Progenitor cell of endocrine pancreas (in vitro differentiated cells): ENCODE measurements at regions not wholly inside any gene's neighbourhood (a gene's known extent, or its start where the extent isn't known, plus 50 kb on each side); places are given as distances from the start of the nearest gene placed in this dataset.

ENCODE experiments used
- DNase-seq: peaks from one replicate; pipeline ENCODE4 v3.0.0; 2021; ENCODE audit warnings: low spot score; ENCODE audit not compliant: unreplicated experiment
- H3K27ac Mint-ChIP-seq: 2 replicates; pipeline ENCODE4 v1.8.0; 2021; ENCODE audit warnings: mild to moderate bottlenecking, moderate library complexity, mixed read lengths
- H3K27me3 Mint-ChIP-seq: 2 replicates; pipeline ENCODE4 v1.8.0; 2021; ENCODE audit warnings: mixed read lengths
- H3K36me3 Mint-ChIP-seq: 2 replicates; pipeline ENCODE4 v1.8.0; 2022; ENCODE audit warnings: mixed read lengths; ENCODE audit not compliant: insufficient read depth
- H3K4me1 Mint-ChIP-seq: 2 replicates; pipeline ENCODE4 v1.8.0; 2021; ENCODE audit warnings: low read depth, mixed read lengths
- H3K4me3 Mint-ChIP-seq: 2 replicates; pipeline ENCODE4 v1.8.0; 2021; ENCODE audit warnings: low read depth, mild to moderate bottlenecking, moderate library complexity, mixed read lengths
- H3K9me3 Mint-ChIP-seq: 2 replicates; pipeline ENCODE4 v1.8.0; 2021; ENCODE audit warnings: low read depth, mixed read lengths
- TF ChIP-seq, protein P1 (sequence below): fragments of 200-600 bp; sonication (generic); IDR thresholded peaks from one replicate; pipeline ENCODE4 v1.5.0; 2021; ENCODE audit warnings: antibody characterized with exemption, mild to moderate bottlenecking; ENCODE audit not compliant: unreplicated experiment

DNA sequence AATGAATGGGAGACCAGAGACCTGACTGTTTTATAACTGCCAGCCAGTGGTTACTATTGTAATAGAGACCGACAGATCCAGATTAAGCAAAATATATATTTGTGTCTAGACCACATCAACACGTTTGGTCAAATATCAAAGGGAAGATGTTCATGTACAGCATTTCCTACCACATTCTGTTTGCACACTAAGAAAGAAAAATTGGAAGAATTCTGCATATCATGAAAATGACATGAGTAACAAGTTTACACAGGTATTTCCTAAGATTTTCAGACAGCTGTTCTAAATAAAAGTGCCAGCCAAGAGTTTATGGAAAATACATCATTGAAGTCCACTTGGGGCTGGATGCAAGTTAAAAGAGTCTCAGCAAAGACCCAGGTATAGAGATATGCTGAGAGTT lies 145.5 kb upstream of the ANO3 start:
- Mint-ChIP-seq H3K9me3 (no peaks in the 10 kb centered on the region), H3K27ac (no peak overlapping the region), H3K4me3 (no peak overlapping the region), H3K4me1 (peaks cover 4% of the 10 kb centered on the region), H3K36me3 (no peaks in the 10 kb centered on the region), H3K27me3 (no peaks in the 10 kb centered on the region)
- DNase-seq, result no peak
- TF ChIP-seq, protein P1, sequence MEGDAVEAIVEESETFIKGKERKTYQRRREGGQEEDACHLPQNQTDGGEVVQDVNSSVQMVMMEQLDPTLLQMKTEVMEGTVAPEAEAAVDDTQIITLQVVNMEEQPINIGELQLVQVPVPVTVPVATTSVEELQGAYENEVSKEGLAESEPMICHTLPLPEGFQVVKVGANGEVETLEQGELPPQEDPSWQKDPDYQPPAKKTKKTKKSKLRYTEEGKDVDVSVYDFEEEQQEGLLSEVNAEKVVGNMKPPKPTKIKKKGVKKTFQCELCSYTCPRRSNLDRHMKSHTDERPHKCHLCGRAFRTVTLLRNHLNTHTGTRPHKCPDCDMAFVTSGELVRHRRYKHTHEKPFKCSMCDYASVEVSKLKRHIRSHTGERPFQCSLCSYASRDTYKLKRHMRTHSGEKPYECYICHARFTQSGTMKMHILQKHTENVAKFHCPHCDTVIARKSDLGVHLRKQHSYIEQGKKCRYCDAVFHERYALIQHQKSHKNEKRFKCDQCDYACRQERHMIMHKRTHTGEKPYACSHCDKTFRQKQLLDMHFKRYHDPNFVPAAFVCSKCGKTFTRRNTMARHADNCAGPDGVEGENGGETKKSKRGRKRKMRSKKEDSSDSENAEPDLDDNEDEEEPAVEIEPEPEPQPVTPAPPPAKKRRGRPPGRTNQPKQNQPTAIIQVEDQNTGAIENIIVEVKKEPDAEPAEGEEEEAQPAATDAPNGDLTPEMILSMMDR, result no peak

DNA sequence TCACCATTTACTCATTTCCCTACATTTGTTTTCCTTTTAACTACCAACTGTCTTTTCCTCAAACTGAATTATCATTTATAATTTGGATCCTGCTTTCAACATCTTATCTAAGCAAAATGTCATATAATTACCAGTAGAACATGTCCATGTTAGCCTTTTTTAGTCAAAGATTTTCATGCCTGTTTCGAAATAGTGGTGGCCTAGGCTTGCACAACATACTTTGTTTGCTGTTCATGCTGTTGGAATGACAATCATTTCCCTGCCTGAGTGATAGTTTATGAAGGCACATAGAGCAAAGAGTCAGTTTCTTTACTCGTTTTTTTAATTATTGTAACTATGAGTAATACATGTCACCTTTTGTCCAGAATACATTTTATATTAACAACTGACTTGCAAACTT lies 144.3 kb upstream of the ANO3 start:
- Mint-ChIP-seq H3K27me3 (no peaks in the 10 kb centered on the region), H3K9me3 (no peaks in the 10 kb centered on the region), H3K4me3 (no peak overlapping the region), H3K27ac (no peak overlapping the region), H3K4me1 (peaks cover 7% of the 10 kb centered on the region), H3K36me3 (no peaks in the 10 kb centered on the region)
- no peak for DNase-seq
- TF ChIP-seq, protein P1, result no peak

DNA sequence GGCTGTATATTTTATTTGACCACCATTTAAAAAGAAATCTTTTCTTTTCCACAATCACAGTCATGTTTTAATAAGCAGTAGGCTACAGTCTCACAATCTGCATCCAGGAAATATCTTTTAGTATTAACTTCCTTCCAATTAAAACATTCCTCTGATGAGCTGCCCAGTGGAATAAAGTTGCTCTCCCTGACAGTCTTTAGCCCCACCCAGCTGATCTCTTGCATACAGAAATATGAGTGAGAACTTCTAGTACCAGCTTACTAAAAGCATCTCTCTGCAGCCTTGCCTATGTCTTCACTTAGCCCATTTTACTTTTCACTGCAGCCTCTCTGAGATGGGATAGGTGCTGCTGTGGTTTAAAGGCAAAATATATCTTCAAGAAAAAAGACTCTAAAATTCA lies 143.4 kb upstream of the ANO3 start:
- Mint-ChIP-seq H3K9me3 (no peaks in the 10 kb centered on the region), H3K27me3 (no peaks in the 10 kb centered on the region), H3K4me3 (no peak overlapping the region), H3K36me3 (no peaks in the 10 kb centered on the region), H3K27ac (no peak overlapping the region), H3K4me1 (peaks cover 8% of the 10 kb centered on the region)
- no peak for DNase-seq
- TF ChIP-seq, protein P1, result no peak

DNA sequence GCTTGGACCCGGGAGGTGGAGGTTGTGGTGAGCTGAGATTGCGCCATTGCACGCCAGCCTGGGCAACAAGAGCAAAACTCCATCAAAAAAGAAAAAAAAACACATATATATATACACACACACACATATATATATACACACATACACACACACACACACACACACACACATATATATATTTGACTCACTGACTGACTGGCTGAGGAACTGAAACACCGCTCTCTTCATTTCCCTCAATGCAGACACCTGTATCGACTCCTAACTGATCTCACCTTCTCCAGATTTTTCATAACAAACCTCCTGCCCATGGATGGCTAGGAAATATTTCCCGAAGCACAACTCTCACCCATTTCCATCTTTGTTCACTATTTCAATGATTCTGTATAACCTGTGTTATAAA lies 140.7 kb upstream of the ANO3 start:
- Mint-ChIP-seq H3K27me3 (no peaks in the 10 kb centered on the region), H3K4me1 (peaks cover 17% of the 10 kb centered on the region), H3K4me3 (no peak overlapping the region), H3K36me3 (no peaks in the 10 kb centered on the region), H3K9me3 (no peaks in the 10 kb centered on the region), H3K27ac (no peak overlapping the region)
- TF ChIP-seq, protein P1, result no peak
- no peak for DNase-seq

DNA sequence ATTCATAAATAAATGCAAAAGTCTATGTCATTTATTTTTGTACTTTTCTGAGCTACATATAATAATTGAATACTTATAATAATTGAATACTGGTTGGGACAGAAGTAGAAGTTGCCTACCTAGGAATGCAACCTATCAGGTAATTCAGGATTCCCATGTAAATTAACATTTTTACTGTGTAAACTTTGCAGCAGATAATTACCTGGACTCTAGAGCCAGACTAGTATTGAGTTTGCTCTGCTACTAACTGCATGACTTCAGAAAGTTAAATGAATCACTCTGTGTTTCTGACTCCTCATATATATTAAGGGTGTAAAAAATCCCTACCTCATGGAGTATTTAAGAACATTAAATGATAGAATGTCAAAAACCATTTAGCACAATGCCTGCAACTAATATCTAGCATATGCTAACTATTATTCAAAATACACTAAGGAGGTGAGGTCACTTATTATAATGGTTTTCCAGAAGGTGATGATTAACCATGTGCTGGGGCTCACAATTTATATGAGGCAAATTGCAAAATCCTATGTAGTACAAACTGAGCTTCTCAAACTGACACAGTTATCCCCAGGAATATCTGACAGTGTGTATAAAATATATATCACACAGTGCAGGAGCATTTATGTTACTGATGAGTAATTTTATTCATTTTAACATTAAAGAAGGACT lies 138.1 kb upstream of the ANO3 start:
- no peaks in the 10 kb centered on the region for H3K36me3 Mint-ChIP-seq

More for the DNA sequence above, 138.1 kb upstream of the ANO3 start:
- TF ChIP-seq, protein P1, result no peak
- peak overlapping the region; percentile 90 for H3K27ac Mint-ChIP-seq
- H3K4me1 Mint-ChIP-seq, result peaks cover 13% of the 10 kb centered on the region
- peak overlapping the region; percentile 50 for H3K4me3 Mint-ChIP-seq
- no peak for DNase-seq
- peaks cover 12% of the 10 kb centered on the region for H3K9me3 Mint-ChIP-seq
- no peaks in the 10 kb centered on the region for H3K27me3 Mint-ChIP-seq
